RPMI7951 (cell line): ENCODE measurements at regions not wholly inside any gene's neighbourhood (a gene's known extent, or its start where the extent isn't known, plus 50 kb on each side); places are given as distances from the start of the nearest gene placed in this dataset.

ENCODE experiments used
- DNase-seq: peaks from one replicate; pipeline ENCODE4 v3.0.0-alpha.2; 2012; ENCODE audit warnings: low read depth

DNA sequence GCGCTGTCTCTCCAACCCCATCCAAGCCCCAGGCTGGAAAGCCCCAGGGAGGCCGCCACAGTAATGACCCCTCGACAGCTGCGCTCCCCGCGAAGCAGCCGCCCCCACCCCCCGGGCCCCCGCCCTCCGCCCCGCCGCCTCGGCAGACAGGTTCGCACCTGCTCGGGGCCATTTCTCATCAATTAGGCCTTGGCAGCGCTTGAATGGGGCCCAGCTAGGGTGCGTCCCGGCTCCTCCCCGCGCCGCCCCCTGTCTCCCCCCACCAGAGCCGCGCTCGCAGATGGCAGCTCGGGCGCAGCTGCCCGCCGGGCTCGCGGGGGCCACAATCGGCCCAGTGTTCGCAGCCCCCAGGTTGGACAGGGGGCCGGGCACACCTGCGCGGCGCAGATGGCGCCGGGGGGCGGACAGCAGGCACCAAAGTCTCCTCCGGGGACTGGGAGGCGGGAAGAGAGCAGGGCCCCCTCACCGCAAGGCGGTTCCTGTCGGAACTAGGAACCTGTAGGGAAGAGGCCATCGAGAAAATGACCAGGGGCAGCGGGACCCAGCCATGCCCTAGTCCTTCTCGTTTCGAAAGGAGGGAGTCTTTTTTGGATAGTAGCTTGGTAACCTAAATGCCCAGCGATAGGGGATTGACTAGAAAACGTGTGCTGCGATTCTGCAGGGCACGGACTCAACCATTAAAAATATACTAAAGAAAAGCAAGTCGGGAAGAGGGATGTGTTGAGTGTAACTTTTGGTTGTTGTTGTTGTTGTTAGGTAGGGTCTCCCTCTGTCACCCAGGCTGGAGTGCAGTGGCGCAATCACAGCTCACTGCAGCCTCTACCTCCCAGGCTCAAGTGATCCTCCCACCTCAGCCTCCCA lies 83.2 kb upstream of the EYA2 start:
- no peak for DNase-seq

DNA sequence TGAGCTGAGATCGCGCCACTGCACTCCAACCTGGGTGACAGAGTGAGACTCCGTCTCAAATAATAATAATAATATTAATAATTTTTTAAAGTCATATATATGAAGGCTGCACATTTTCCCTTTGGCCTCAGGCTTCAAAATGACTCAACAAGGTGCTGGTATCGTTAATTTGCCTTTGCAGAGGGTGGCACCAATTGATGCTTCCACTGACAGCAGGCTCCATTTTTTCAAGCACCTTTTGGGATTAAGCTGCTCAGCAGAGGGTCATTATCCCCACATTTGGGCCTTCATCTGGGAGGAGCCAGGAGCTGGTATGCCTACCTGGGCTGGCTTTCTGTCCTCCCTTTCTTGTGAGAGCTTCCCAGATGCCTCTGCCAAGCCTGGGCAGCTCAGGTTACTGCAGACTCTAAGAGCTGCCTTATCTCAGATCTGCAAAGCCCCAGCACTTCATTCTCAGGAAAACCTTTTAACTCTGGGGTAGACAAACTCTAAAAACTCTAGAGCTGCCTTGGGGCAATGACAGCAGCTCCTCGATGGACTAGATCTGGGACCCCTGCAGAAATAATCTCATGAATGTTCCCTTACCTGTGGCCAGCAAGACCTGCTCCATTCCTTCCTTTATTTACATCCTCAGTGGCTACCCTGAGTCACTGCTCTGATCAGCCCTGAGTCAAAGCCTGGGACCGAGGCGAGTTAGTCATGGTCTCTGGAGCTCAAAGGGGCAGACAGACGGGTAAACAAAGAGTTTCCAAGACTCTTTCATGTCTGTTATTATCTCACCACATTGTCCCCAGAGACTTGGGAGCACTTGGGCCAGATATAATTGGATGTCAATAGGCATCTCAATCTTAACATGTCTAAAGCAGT lies 80.0 kb upstream of the EYA2 start:
- DNase-seq, result peak; percentile 75

DNA sequence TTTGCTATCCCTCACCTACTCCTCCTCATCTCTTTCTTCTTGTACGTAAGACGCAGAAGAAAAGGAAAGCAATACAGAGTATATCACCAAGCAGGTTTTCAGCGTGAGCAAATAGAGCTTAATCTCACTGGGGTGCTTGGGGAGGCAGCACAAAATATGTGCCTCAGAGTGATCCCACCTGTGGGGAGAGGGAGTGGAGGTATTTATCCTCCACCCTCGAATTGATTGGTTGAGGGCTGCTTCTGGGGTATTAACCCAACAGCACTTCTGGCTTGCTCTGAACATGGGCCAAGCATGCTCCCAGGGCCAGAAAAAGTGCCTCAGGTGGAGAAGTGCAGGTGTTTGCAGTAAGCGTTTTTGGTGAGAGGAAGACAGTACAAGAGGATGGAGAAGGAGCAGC lies 78.5 kb upstream of the EYA2 start:
- DNase-seq, result no peak

DNA sequence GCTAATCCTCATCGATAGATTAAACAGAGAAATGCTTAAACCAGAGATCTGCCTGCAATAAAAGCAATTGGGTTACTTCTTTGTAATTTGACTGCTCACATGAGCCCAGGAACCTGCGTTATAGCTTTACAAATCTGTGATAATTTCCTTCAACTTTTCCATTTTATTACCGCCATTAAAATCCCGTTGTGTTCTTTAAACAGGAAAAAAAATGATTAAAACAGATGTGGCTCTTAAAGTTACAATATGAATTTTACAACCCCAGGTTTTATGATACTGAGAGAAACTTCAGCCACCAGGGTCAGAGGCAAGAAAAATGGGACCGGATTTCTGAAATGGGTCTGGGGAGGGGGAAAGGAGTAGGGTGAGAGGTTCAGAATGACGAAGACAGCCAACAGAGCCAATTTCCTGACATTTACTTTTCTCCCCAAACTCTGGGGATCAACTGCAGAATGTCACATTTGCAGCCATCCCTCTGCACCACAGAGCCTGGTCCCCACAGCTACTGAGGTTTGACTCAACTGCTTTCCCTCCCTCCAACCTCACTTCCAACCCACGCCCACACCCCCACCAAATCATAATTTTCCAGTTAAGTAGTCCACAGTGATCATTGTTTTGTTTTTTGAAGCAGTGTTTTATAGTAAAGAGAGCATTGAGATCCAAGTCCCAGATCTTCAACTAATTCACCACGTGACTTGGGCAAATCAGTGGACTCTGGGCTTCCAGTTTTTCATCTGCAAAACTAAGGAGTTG lies 77.6 kb upstream of the EYA2 start:
- no peak for DNase-seq

DNA sequence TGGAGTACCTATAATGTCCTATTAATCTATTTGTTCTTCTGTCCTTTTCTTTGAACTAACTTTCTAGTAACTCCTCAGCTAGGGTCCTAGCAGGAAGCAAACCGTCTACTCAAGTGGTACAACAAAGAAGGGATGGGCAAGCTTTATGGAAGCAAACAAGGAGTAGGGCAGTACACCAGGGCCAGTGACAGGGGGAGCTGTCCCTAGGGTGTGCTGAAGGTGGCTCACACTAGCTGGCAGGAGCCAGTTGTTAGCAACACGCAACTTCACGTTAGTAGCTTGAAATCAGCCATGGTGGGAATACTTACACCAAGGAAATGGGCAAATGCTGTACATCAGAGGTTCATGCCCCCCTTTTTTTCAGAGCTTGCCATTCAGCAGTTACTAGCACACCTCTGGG lies 74.0 kb upstream of the EYA2 start:
- DNase-seq, result no peak

DNA sequence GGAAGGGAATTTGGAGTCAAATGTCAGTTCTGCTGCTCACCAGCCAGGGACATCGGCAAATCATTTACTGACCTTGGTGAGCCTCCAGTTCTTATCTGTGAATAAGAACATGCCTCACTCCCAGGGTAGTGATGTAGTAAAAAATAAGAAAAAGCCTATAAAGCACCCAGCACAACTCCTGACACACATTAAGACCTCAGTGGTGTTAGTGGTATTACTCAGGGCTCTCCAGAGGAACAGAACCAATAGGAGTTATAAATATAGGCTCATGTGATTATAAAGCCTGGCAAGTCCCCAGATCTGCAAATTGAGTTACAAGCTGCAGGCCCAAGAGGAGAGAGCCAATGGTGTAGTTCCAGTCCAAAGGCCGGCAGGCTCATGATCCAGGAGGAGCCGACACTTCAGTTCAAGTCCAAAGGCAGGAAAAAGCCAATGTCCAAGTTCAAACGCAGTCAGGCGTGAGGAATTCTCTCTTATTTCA lies 71.3 kb upstream of the EYA2 start:
- no peak for DNase-seq

DNA sequence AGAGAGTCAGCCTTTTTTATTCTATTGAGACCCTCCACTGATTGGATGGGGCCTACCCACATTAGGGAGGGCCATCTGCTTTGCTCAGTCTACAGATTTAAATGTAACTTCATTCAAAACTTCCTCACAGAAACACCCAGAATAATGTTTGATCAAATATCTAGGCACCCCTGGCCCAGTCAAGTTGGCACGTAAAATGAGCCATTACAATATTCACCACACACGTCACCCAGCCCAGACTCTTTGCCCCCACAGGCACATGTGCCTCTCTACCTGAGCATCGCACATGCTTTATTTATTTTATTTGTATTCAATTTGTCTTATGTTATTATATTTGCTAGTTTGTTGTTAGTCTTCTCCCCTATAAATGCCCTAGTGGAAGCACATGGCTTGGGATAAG lies 70.9 kb upstream of the EYA2 start:
- no peak for DNase-seq

DNA sequence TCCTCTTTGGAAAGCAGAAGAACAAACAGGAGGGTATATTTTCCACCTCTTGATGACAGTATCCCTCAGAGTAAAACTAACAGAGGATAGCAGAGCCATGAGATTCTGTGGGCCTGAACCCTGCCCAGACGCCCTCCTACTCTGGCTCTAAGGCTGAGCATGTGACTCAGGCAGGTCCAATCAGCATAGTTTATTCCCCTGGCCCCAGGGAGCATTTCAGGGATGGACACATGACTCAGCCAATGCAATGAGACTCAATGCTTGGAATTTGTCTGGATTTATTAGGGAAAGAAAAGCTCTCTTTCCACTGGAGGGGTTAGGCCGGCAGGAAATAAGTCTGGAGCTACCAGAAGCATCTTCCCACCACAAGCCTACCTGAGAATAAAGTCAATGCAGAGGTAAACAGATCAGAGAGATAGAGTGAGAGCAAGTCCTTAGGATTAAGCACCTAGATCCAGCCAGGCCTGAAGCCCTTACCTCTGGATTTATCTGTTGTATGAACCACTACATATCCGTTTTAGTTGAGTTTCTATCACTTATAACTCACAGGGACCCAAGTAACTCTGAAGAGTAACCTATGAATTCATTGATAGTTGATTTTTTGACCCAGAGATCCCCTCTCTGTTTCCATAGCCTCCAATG lies 68.2 kb upstream of the EYA2 start:
- peak; percentile 20 for DNase-seq

DNA sequence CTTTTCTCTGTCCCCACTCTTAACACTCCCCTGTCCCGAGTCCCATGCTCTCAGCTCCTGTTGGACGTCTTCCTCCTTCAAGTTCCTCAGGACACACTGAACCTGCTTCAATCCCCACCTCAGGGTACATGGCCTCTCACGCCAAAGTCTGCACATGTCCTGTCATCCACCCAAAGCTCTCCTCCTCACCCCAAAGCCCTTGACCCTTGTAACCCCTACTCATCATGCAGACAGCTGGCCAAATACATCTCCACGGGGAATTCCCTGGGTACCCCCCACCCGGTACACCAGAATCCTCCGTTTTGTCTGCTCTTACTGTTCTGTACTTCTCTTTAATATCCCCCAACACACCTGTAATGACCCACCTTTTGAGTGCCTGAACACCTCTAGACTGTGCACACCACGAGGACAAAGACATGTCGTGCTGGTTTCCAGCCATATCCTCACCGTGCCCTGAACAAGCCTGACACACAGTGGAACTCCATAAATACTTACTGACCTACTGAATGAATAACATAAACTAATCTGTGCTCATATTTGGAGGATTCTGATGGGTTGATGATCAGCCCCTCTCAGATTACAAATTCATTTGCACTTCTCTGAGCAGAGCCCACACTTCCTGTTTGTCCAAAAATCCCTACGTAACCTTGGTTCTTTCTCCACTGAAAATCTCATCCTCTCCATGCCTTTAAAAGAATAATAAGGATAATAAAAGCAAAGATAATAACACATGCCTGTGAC lies 66.8 kb upstream of the EYA2 start:
- no peak for DNase-seq

DNA sequence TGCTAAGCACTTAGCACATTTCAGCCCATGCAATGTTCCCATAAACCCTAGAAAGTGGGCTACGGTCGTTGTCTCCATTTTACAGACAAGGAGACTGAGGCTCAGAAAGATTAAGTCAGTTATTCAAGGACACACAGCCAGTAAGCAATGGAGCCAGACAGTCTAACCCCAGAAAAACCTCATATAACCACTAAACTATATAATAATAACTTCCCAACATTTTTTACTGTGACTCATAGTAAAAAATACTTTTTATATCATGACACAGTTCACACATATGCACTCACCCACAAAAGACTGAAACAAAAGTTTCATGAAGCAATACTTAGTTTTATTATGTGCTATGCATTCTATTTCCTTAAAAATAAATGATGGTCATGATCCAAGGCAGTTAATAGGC lies 66.2 kb upstream of the EYA2 start:
- DNase-seq, result no peak

DNA sequence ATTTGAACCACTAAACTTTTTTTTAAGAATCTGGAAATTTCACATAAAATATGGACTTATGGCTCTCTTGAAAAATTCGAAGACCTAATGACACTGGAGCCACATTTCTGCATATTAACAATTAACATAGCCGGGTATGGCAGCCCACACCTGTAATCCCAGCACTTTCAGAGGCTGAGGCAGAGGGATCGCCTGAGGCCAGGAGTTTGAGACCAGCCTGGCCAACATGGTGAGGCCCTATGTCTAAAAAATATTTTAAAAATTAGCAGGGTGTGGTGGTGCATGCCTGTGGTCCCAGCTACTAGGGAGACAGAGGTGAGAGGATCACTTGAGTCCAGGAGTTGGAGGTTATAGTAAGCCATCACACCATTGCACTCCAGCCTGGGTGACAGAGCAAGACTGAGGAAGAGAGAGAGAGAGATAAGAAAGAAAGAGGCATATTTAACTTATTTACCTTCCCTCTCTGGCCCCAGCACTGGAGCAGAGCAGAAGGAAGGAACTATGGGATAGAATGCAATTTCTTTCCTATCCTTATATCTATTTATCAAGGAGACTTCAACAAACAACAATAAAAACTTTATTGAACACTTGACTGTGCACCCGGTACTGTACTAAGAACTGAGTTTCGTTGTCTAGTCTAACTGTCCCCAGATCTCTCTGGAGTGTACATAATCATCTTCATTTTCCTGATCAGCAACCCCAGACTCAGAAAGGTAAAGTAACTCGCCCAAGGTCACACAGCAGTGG lies 63.6 kb upstream of the EYA2 start:
- no peak for DNase-seq

DNA sequence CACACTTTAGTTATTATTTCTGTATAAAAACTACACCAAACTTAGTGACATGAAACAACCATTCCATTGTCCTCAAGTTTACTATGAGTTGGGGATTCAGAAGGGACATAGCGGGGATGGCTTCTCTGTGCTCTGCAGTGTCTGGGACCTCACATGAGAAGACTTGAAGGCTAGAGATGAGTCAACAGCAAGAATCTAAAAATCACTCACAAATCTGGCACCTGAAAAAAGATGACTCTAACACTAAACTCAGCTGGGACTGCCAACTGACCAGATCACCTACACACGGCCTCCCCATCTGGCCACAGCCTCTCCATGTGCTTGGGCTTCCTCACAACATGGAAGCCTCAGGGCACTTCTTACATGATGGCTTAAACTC lies 63.0 kb upstream of the EYA2 start:
- DNase-seq, result no peak

DNA sequence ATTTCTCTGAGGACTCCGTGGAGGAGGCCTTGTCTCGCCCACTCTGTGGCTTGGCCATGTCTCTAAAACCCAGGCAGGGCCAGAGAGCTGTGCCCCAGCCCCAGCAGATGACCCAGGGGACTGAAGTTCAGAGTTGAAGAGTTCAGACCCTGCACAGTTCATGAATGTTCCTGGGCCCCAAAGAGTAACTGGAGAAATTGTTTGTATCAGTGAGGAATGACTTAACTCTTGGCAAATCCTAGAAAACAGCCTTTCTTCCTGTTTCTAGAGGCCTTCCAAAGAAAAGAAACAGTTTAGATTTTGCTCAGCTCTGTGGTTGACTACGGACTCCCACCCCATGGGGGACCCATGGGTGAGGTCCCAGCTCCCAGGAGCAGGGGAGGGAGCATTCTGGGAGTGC lies 62.1 kb upstream of the EYA2 start:
- no peak for DNase-seq

DNA sequence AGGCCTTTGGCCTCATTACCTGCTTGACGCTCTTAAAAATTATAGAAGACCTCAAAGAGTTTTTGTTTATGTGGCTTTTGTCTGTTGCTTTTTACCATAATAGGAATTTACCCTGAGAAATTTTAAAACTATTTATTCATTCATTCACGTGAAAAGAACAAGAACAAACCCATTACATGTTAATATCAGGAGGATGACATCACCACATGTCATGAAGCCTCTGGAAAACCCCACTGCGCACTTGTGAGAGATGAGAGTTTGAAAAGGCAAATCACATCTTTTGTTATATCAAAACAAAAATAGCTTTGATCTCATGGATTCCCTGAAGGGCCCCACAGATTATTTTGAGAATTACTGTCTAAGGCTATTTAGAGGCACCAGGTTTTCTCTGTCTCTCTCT lies 61.3 kb upstream of the EYA2 start:
- DNase-seq, result no peak

DNA sequence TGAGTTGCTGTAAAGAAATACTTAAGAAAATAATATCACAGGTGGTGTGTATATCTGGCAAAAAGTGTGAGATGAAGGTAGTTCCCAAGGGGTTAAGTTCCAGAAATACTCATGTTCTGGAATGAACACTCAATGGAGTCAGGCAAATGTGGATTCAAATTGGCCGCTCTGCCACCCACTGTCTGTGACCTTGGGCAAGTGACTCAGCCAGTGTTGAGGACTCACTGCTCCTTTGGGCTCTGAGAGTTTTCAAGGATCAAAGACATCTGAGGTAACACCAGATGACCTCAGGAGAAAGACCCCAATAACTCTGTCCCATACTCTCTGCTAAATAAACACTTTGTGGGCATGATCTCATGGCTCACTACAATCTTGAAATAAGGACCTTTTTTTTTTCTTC lies 59.2 kb upstream of the EYA2 start:
- peak; percentile 29 for DNase-seq

DNA sequence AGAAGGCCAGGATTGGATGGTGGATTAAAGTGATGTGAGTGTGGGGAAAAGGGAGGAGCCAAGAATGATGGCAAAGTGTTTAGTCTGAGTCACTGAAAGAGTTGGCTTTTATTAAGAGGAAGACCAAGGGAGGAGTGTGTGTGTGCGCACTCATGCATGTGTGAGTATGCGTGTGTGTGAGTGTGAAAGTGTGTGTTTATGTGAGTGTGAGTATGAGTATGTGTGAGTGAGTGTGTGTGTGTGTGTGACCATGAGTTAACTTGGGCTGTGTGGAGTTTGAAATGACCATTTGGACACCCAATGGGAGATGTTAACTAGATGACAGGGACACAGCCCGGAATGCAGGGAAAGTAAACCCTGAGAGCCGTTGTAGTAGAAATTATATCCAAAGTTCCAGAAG lies 57.6 kb upstream of the EYA2 start:
- no peak for DNase-seq

DNA sequence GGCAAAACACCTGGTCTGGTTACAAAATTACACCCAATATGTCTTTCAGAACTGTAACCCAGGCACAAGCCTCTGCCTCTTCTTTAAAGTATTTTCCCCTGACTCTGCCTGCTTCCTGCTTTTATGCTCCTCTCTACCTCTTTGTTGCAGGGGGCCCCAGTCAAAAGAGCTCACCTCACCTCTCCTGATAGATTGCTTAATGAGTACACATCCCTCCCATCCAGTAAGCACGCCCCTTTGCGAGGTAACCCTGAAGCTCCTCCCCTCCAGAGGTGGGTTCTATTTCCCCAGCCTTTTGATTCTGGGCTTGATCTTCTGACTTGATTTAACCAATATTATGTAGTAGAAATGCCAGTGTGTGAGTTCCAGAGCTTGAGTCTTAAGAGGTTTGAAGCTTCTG lies 56.6 kb upstream of the EYA2 start:
- DNase-seq, result no peak

DNA sequence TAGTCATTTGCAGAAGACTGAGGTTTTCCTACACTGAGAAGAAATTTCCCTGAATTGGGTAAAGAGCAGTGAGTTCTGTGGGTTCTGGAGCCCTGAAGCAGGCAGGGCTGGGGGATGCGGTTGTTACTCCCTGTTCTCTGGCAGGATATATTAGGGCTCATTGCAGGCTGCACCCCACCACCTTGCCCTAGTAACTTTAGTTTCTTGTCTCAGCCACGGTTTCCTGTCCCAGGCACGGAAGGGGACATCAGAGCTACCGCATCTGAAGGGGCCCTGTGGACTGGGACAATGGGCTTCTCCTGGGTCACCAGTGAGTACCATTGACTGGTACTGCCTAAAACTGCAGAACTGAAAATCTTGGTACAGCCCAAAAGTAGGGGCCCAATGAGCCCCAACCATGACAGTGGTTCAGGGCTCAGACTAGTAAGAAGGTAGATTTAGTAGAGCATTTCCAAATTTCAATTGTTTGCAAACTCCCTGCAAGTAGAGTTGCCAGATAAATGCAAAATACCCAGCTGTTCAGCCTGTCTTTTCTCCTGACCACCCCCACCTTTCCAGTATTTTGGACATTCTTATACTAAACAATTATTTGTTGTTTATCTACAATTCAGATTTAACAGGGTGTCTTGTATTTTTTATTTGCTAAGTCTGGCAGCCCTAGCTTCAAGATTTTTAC lies 54.5 kb upstream of the EYA2 start:
- DNase-seq, result no peak
